Stimulated activated naive CD4-positive, alpha-beta T cell treated with Interleukin-2 at 50 U/mL for 16 hours (primary cell): ENCODE measurements at regions not wholly inside any gene's neighbourhood (a gene's known extent, or its start where the extent isn't known, plus 50 kb on each side); places are given as distances from the start of the nearest gene placed in this dataset.

Source experiments
- DNase-seq: peaks from one replicate; lab custom pipeline; 2025; lab: John Stamatoyannopoulos, UW

DNA sequence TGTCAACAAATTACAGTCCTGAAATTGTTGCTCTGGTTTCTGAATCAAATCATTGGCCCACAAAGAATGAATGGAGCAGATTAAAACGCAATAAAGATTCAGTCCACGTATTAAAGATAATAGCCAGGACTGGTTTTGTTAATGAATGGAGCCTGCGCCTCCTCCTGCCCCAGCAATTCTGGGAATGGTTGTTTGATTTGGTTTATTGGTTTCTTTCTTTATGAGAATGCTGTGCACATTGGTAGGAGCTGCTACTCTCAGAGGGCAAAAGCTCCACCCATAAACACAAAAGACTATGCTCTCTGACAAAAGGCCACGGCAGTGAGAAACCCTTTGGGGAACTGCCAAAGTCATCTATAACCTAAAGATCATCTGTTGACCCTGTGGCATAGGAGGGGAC lies 261.1 kb downstream of the ABHD5 start:
- no peak for DNase-seq

- DNase-seq: no peak
Measured at GRCh38 chr3:43953380-43953779, 262.6 kb downstream of the ABHD5 start.

DNA sequence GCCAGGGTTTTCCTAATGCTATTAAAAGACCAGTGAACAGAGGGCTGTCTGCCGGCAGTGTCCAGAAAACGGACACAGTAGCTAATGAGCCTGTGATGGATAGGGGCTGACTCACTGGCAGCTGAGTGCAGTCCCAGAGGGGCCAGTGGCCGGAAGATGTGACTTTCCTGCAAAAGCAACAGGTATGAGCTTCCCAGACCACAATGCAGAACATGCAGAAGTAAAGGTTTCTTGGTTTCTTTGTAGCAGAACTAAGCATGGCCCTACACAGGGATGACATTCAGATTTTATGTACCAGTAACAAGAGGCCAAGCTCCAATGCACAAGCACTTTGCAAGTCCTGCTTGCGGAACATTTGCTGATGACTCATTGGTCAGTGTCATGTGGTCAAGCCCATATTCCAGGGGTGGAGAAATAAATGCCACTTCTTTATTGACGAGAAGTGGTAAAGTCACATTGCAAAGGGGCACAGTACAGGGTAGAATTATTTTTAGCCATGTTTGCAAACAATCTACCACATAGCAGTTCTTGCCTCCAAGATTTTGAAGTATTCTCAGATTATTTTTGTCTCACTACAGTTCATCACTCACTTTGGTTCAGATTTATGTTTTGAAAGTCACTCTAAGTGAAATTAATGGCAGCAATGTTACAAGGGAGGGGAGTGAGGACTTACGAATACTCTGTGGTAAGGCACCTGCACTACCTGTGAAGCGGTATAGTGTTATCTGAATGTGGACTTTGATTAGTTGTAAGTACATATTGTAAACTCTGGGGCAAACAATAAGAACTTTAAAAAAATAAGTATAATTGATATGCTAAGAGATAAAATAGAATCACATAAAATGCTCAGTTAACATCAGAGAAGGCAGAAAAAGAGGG lies 263.3 kb downstream of the ABHD5 start:
- DNase-seq: no peak

DNA sequence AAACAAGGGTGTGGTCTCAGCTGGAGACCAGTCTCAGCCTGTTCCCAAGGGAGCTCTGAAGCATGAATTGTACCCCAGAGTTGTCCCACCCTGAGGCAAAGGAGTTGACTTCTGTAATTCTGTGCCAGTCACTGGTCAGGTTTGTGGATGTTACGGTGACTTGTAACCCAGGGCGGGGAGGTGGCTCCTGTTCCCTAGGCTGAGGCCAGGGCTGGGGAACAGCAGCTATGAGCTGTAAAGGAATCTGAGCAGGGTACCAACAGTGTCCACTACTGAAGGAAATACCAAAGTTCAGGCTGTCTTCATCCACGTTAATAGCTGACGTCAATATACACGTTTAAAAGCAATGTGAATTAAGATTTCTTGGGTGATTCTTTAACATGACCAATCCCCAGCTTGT lies 266.2 kb downstream of the ABHD5 start:
- no peak for DNase-seq

GRCh38 chr3:43957553-43957952 lies 266.8 kb downstream of the ABHD5 start:
- no peak for DNase-seq

DNA sequence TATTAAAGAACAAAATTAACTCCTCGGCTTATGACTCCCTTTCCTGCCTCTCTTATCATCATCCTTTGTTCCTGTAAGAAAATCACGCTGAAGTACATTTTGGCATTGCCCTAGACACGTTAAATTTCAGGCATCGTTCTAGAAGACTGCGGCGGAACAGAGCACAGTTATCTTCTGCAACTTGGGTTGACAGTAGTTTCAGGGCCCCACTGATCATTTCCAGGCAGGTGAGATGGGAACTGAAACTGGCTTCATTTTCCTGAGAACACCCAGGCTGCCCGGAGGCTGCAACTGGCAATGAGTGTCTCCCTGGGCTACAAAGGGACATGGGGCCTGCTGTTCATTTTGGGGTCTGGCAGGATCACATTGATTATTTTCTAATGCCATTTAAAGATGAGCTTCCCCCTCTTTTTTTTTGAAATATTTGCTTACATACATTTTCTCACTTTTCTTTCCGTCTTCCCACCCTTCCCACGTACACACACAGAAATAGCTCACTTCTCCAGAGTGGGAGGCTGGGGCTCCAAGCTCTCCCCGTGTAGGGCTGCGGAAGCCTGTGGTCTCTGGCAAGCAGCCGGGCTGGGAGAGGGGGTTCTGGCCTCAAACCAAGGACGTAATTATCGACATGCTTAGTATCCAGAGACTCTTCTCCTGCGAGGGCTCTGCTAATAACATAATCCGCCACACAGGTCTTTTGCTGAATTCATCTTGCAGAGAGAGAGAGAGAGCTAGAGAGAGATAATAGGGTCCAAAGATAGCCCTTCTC lies 267.4 kb downstream of the ABHD5 start:
- no peak for DNase-seq

DNA sequence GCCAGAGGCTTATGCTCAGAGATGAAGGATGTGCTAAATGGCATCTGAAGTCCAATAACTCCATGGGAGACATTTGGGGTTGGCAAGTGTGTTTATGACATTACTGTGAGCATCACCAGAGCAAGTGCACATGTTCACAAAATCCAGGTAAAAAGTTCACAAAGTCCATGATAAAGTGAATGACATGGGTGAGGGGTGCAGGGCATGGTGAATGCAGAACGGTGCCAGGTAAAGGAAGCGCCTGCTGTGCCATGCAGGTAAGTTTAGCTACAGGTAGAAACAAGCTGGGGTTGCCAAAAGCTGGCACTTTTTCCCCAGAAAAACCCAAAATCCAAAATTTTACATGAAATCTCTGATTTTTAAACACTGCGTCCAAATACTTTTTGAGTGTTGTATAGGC lies 268.2 kb downstream of the ABHD5 start:
- no peak for DNase-seq

- DNase-seq: no peak
Measured at GRCh38 chr3:43959498-43960447, 269.0 kb downstream of the ABHD5 start.

- DNase-seq: no peak
Measured at GRCh38 chr3:43960448-43960840, 269.7 kb downstream of the ABHD5 start.

GRCh38 chr3:43962043-43962442 lies 271.3 kb downstream of the ABHD5 start:
- no peak for DNase-seq

DNA sequence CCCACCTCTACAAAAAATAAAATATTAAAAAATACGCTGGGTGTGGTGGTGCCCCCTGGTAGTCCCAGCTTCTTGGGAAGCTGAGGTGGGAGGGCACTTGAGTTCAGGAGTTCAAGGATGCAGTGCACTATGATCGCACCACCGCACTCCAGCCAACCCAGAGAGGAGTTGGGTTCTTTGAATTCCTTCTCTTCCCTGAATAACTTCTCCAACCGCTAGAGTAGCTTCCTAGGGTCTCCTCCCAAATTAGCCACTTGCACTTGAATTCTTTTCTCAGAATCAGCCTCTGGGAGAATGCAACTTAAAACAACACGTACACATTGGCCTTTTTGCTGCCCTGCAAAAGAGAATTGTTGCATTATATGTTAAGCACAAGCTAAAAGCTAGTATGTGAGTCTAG lies 272.5 kb downstream of the ABHD5 start:
- no peak for DNase-seq

GRCh38 chr3:43964640-43965039 lies 273.9 kb downstream of the ABHD5 start:
- DNase-seq: no peak

GRCh38 chr3:43965656-43966055 lies 274.9 kb downstream of the ABHD5 start:
- no peak for DNase-seq

DNA sequence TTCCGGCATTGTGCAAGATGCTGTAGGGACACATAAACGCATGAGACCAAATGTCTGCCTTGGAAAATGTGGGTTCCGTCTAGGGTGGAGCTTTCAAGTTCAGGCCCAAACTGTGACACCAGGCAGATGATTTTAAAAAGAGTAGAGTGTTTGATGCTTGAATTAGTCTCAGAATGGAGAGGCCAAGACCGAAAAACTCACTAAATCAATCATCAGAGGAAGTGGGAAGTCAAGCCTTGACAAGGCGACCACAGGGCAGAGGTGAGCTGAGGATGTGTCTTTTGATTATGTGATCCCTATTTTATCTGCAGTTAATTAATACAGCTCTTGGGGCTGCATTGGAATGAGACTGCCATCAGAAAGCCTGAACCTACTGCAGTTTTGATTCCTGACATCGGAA lies 275.4 kb downstream of the ABHD5 start:
- no peak for DNase-seq

GRCh38 chr3:43966530-43966929 lies 275.2 kb upstream of the TOPAZ1 start:
- DNase-seq: no peak

- no peak for DNase-seq
Measured at GRCh38 chr3:43968465-43968864, 273.2 kb upstream of the TOPAZ1 start.

GRCh38 chr3:43969944-43970343 lies 271.7 kb upstream of the TOPAZ1 start:
- DNase-seq: no peak

DNA sequence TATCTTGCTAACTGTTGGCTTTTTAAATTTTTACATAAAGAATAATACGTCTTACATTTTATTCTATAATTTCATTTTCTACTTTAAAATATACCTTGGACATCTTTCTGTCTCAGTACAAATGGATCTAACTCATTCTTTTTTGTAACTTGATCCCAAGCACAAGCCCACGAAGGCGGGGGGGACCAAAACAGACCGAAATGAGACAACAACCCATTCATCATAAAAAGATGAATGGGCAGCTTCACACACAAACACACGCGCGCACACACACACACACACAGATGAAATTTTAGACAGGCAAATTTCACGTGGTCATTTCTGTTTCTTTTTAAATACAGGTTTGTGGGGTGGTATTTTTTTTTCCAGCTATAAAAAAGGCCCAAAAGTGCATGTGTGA lies 271.3 kb upstream of the TOPAZ1 start:
- DNase-seq: no peak

- DNase-seq: no peak
Measured at GRCh38 chr3:43970920-43971319, 270.8 kb upstream of the TOPAZ1 start.

- DNase-seq: no peak
Measured at GRCh38 chr3:43971486-43971885, 270.2 kb upstream of the TOPAZ1 start.

DNA sequence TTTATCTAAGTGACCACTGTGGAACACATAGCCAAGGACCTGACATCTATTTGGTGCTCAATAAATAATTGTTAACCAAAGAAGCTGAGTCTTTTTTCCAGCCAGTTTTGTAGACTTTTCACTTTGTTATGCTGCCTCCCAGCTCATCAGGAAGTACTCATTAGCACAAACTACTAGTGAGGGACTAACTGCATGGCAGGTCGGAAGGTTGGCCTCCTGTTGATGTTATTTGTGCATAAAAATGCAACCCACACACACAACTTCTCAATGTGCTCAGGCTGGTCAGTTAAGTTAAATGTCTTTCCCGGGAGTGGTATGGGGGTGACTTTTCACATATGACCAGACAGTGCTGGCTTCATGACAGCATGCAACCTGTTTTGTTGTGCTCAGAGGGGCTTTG lies 263.0 kb upstream of the TOPAZ1 start:
- no peak for DNase-seq

DNA sequence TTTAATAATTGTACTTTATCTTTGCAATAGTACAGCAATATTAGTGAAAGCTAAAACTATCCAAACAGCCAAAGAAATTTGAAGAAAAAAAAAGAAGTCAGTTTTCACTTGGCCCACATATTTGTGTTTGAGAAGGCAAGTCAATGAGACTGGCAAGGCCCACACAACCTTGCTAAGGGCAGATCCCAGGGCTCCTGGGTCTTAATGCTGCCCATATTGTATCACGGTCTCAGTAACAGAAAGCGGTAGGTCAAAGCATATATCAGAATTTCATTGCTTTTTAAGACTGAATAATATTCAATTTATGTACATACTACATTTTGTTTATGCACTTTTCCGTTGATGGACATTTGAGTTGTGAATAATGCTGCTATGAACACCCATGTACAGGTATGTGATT lies 262.0 kb upstream of the TOPAZ1 start:
- no peak for DNase-seq
